HG02885 (cell line): ENCODE measurements at regions not wholly inside any gene's neighbourhood (a gene's known extent, or its start where the extent isn't known, plus 50 kb on each side); places are given as distances from the start of the nearest gene placed in this dataset.

Source experiments
- ATAC-seq: cut with Tn5 transposase; IDR thresholded peaks from one replicate; pipeline ENCODE4 v1.9.1; 2021; ENCODE audit warnings: mild to moderate bottlenecking; ENCODE audit not compliant: unreplicated experiment, poor library complexity

GRCh38 chr17:79541056-79541850 is 69.6 kb downstream of the RBFOX3 start:
- ATAC-seq = no peak

GRCh38 chr17:79539944-79540705 is 70.7 kb downstream of the RBFOX3 start:
- ATAC-seq = no peak

GRCh38 chr17:79538291-79538690 is 72.6 kb downstream of the RBFOX3 start:
- no peak for ATAC-seq

- no peak for ATAC-seq
These were observed 73.2 kb downstream of the RBFOX3 start for GRCh38 chr17:79537686-79538085.

- ATAC-seq = no peak
These were observed 73.8 kb downstream of the RBFOX3 start for GRCh38 chr17:79537061-79537460.

GRCh38 chr17:79536212-79536840 is 74.5 kb downstream of the RBFOX3 start:
- no peak for ATAC-seq

- no peak for ATAC-seq
These were observed 75.2 kb downstream of the RBFOX3 start for GRCh38 chr17:79535728-79536025.

- no peak for ATAC-seq
These were observed 75.8 kb downstream of the RBFOX3 start for GRCh38 chr17:79534851-79535727.

GRCh38 chr17:79534111-79534510 is 76.7 kb downstream of the RBFOX3 start:
- no peak for ATAC-seq

GRCh38 chr17:79533116-79533515 is 77.7 kb downstream of the RBFOX3 start:
- no peak for ATAC-seq

- ATAC-seq = no peak
These were observed 78.6 kb downstream of the RBFOX3 start for GRCh38 chr17:79532107-79532790.

- no peak for ATAC-seq
These were observed 79.4 kb downstream of the RBFOX3 start for GRCh38 chr17:79531191-79532095.

- no peak for ATAC-seq
These were observed 80.3 kb downstream of the RBFOX3 start for GRCh38 chr17:79530361-79531105.

GRCh38 chr17:79529661-79530081 is 81.2 kb downstream of the RBFOX3 start:
- ATAC-seq = no peak

- ATAC-seq = no peak
These were observed 82.2 kb downstream of the RBFOX3 start for GRCh38 chr17:79528592-79529125.

- no peak for ATAC-seq
These were observed 83.5 kb downstream of the RBFOX3 start for GRCh38 chr17:79527306-79527705.

GRCh38 chr17:79525793-79526677 is 84.8 kb downstream of the RBFOX3 start:
- ATAC-seq = no peak
